ENCODE measurements at regions not wholly inside any gene's neighbourhood (a gene's known extent, or its start where the extent isn't known, plus 50 kb on each side); places are given as distances from the start of the nearest gene placed in this dataset.

DNA sequence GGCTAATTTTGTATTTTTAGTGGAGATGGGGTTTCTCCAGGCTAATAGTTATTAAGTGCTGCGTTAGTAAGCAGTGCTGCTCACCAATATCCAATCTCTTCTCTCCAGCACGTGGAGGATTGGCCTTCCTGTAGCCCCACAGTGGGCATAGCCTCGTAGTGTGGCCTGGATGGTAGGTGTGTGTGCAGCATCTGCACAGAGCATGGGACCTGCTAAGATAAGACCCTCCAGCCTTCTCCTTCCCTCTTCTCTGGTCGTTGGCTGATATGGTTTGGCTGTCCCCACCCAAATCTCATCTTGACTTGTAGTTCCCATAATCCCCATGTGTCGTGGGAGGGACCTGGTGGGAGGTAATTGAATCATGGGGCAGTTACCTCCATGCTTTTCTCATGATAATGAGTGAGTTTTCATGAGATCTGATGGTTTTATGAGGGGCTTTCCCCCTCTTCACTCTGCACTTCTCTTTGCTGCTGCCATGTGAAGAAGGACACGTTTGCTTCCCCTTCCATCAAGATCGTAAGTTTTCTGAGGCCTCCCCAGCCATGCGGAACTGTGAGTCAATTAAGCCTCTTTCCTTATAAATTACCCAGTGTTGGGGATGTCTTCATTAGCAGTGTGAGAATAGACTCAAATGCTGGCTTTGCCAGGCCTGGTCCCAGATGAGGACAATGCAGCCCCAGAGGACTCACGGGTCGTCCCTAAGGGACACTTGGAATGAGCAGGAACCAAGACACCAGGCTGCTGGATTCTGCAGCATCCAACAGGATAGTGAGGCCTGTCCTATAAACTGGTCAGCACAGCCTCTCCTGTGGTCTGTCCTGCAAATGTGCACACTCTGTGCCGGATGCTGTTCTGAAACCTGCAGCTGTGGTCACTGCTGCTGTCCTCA lies 63.4 kb upstream of the AFDN start:
- TF ChIP-seq EZH2phosphoT487 (conservative IDR thresholded peaks at IDR 0.05; ENCODE audit: low read length) = no peak
- TF ChIP-seq, protein P1, sequence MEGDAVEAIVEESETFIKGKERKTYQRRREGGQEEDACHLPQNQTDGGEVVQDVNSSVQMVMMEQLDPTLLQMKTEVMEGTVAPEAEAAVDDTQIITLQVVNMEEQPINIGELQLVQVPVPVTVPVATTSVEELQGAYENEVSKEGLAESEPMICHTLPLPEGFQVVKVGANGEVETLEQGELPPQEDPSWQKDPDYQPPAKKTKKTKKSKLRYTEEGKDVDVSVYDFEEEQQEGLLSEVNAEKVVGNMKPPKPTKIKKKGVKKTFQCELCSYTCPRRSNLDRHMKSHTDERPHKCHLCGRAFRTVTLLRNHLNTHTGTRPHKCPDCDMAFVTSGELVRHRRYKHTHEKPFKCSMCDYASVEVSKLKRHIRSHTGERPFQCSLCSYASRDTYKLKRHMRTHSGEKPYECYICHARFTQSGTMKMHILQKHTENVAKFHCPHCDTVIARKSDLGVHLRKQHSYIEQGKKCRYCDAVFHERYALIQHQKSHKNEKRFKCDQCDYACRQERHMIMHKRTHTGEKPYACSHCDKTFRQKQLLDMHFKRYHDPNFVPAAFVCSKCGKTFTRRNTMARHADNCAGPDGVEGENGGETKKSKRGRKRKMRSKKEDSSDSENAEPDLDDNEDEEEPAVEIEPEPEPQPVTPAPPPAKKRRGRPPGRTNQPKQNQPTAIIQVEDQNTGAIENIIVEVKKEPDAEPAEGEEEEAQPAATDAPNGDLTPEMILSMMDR (IDR thresholded peaks at IDR 0.05; ENCODE audit: insufficient read depth, low read length, poor library complexity, severe bottlenecking) = no peak
- H3K27me3 ChIP-seq (ENCODE audit: low read length) = no peaks in the 10 kb centered on the region
- no peaks in the 10 kb centered on the region for H3K9me3 ChIP-seq (ENCODE audit: insufficient read depth, low read length)
- no peaks in the 10 kb centered on the region for H3F3A ChIP-seq (ENCODE audit: insufficient read depth)
- H3K36me3 ChIP-seq (ENCODE audit: low read length) = no peaks in the 10 kb centered on the region
- no peak overlapping the region for H3K4me3 ChIP-seq (ENCODE audit: insufficient read depth, low read length, poor library complexity, severe bottlenecking)
- H4K20me1 ChIP-seq (ENCODE audit: low read depth, low read length) = no peaks in the 10 kb centered on the region
- no peak overlapping the region for H3K4me2 ChIP-seq (ENCODE audit: low read depth, low read length, poor library complexity, severe bottlenecking)
- H3K27ac ChIP-seq (ENCODE audit: low read depth, low read length) = no peak overlapping the region
- no peak overlapping the region for H2AFZ ChIP-seq (ENCODE audit: low read depth, low read length, severe bottlenecking)
- no peak overlapping the region for H3K9ac ChIP-seq (ENCODE audit: low read length)
- no peaks in the 10 kb centered on the region for H3K79me2 ChIP-seq (ENCODE audit: insufficient read depth, low read length)
- H3K9me2 ChIP-seq (replicated peaks; ENCODE audit: insufficient read depth, low read length) = no peaks in the 10 kb centered on the region

DNA sequence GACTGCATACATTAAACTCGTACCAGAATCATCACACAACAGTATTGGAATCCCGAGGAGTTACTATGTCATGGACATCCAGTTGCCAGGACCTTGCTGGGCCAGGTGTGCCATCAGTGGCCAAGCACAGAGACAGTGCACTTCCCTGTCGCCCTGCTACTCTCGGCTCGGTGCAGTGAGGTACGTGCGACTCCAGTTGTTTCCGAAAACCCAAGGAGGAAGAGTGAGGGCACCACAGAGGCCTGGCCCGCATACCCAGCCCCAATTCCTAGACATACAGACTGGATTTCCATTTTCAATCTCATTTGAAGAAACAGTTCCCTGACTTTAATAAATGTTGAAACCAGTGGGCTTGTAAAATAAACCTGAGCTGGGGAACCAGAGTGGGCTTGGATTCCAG lies 62.5 kb upstream of the AFDN start:
- no peaks in the 10 kb centered on the region for H3K27me3 ChIP-seq (ENCODE audit: low read length)
- no peaks in the 10 kb centered on the region for H3K9me3 ChIP-seq (ENCODE audit: insufficient read depth, low read length)
- no peak overlapping the region for H2AFZ ChIP-seq (ENCODE audit: low read depth, low read length, severe bottlenecking)
- TF ChIP-seq, protein P1 (IDR thresholded peaks at IDR 0.05; ENCODE audit: insufficient read depth, low read length, poor library complexity, severe bottlenecking) = no peak
- TF ChIP-seq EZH2phosphoT487 (conservative IDR thresholded peaks at IDR 0.05; ENCODE audit: low read length) = no peak
- no peaks in the 10 kb centered on the region for H3K36me3 ChIP-seq (ENCODE audit: low read length)
- H3K4me3 ChIP-seq (ENCODE audit: insufficient read depth, low read length, poor library complexity, severe bottlenecking) = no peak overlapping the region
- no peaks in the 10 kb centered on the region for H3F3A ChIP-seq (ENCODE audit: insufficient read depth)
- no peak overlapping the region for H3K27ac ChIP-seq (ENCODE audit: low read depth, low read length)
- no peaks in the 10 kb centered on the region for H3K9me2 ChIP-seq (replicated peaks; ENCODE audit: insufficient read depth, low read length)
- no peaks in the 10 kb centered on the region for H4K20me1 ChIP-seq (ENCODE audit: low read depth, low read length)
- H3K4me2 ChIP-seq (ENCODE audit: low read depth, low read length, poor library complexity, severe bottlenecking) = no peak overlapping the region
- no peak overlapping the region for H3K9ac ChIP-seq (ENCODE audit: low read length)
- no peaks in the 10 kb centered on the region for H3K79me2 ChIP-seq (ENCODE audit: insufficient read depth, low read length)

DNA sequence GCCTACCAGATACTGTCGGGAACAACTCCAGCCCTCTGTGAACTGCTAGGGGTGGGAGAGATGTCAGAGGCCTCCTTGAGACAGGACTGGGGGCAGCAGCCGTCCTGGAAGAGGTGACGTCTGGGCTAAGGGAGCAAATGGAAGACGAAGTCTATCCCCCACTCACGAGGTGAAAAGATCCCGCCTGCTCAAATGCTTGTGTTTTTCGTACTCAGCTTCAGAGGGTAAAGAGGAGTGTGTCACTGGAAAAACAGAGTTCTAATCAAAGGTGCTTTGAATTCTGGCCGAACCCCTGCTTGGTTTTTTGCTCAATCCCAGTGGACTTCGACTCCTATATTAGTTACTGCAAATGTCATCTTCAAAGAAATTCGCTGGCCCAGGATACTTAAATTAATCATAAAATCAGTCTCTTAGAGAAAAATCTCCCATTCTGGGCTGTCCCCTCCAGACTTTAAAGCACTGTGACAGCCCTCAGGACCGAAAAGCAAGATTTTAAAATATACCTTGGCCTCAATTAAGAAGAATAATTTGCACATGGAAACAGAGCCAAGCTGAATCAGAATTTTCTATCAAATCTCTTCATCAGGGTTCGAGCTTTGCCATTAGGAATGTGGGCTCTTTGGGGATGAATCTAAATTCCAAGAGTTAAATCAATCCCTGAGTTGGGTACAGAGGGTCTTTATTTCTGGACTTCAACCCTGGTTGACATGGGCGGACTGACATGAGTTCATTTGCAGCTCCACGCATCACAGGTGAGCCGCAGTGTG lies 61.8 kb upstream of the AFDN start:
- Histone ChIP-seq H3K9me3 (ENCODE audit: insufficient read depth, low read length) (no peaks in the 10 kb centered on the region), H3K4me2 (ENCODE audit: low read depth, low read length, poor library complexity, severe bottlenecking) (no peak overlapping the region), H3K9ac (ENCODE audit: low read length) (no peak overlapping the region), H3K36me3 (ENCODE audit: low read length) (no peaks in the 10 kb centered on the region), H4K20me1 (ENCODE audit: low read depth, low read length) (no peaks in the 10 kb centered on the region), H3K27ac (ENCODE audit: low read depth, low read length) (no peak overlapping the region), H3F3A (ENCODE audit: insufficient read depth) (no peaks in the 10 kb centered on the region), H3K27me3 (ENCODE audit: low read length) (no peaks in the 10 kb centered on the region), H3K79me2 (ENCODE audit: insufficient read depth, low read length) (no peaks in the 10 kb centered on the region), H2AFZ (ENCODE audit: low read depth, low read length, severe bottlenecking) (no peak overlapping the region), H3K4me3 (ENCODE audit: insufficient read depth, low read length, poor library complexity, severe bottlenecking) (no peak overlapping the region), H3K9me2 (replicated peaks; ENCODE audit: insufficient read depth, low read length) (no peaks in the 10 kb centered on the region)
- TF ChIP-seq EZH2phosphoT487 (conservative IDR thresholded peaks at IDR 0.05; ENCODE audit: low read length) = no peak
- TF ChIP-seq, protein P1 (IDR thresholded peaks at IDR 0.05; ENCODE audit: insufficient read depth, low read length, poor library complexity, severe bottlenecking) = no peak
